SK-N-SH treated with all-trans-retinoic acid at 6 μM for 48 hours (cell line): ENCODE measurements at regions not wholly inside any gene's neighbourhood (a gene's known extent, or its start where the extent isn't known, plus 50 kb on each side); places are given as distances from the start of the nearest gene placed in this dataset.

Source experiments
- ARNTL ChIP-seq: fragments of 450-650 bp; formaldehyde crosslinking; IDR thresholded peaks from 2 replicates; pipeline ENCODE4 v1.5.0; 2020; ENCODE audit warnings: low read depth, mild to moderate bottlenecking, moderate library complexity, borderline replicate concordance
- ESRRG ChIP-seq: fragments of 250-450 bp; sonication (Bioruptor Pico); IDR thresholded peaks from 2 replicates; pipeline ENCODE4 v1.6.1; 2021; ENCODE audit warnings: mild to moderate bottlenecking
- GLIS3 ChIP-seq: fragments of 250-450 bp; sonication (Bioruptor Pico); IDR thresholded peaks from 2 replicates; pipeline ENCODE4 v1.5.0; 2020; ENCODE audit warnings: mild to moderate bottlenecking, moderate library complexity
- PPARA ChIP-seq: fragments of 250-450 bp; sonication (Bioruptor Pico); IDR thresholded peaks from 2 replicates; pipeline ENCODE4 v1.5.0; 2020; ENCODE audit warnings: mild to moderate bottlenecking, borderline replicate concordance
- TCF4 ChIP-seq: fragments of 250-450 bp; sonication (Bioruptor Pico); IDR thresholded peaks from 2 replicates; pipeline ENCODE4 v1.8.0; 2021; ENCODE audit warnings: mild to moderate bottlenecking, moderate library complexity, borderline replicate concordance
- ZC3H10 ChIP-seq: fragments of 250-450 bp; sonication (Bioruptor Pico); IDR thresholded peaks from 2 replicates; pipeline ENCODE4 v1.5.1; 2021; ENCODE audit warnings: mild to moderate bottlenecking, moderate library complexity
- ZFP3 ChIP-seq: fragments of 250-450 bp; sonication (Bioruptor Pico); IDR thresholded peaks from 2 replicates; pipeline ENCODE4 v1.5.0; 2020; ENCODE audit warnings: mild to moderate bottlenecking, moderate library complexity
- ZFP30 ChIP-seq: fragments of 450-650 bp; formaldehyde crosslinking; IDR thresholded peaks from 2 replicates; pipeline ENCODE4 v1.5.0; 2022; ENCODE audit warnings: mild to moderate bottlenecking, moderate library complexity
- ZNF565 ChIP-seq: fragments of 450-650 bp; formaldehyde crosslinking; conservative IDR thresholded peaks from 2 replicates; pipeline ENCODE4 v1.5.0; 2020; ENCODE audit warnings: low read depth, mild to moderate bottlenecking, moderate library complexity
- TF ChIP-seq, protein P1 (sequence below): fragments of 250-450 bp; sonication (Bioruptor Pico); IDR thresholded peaks from 2 replicates; pipeline ENCODE4 v1.8.0; 2020; ENCODE audit warnings: mild to moderate bottlenecking, moderate library complexity, borderline replicate concordance
- TF ChIP-seq, protein P2 (sequence below): fragments of 250-450 bp; sonication (Bioruptor Pico); IDR thresholded peaks from 2 replicates; pipeline ENCODE4 v1.5.1; 2020; ENCODE audit warnings: low read depth, mild to moderate bottlenecking, moderate library complexity
- TF ChIP-seq, protein P3 (sequence below): fragments of 250-450 bp; sonication (Bioruptor Pico); IDR thresholded peaks from 2 replicates; pipeline ENCODE4 v1.5.0; 2020; ENCODE audit warnings: mild to moderate bottlenecking, moderate library complexity

DNA sequence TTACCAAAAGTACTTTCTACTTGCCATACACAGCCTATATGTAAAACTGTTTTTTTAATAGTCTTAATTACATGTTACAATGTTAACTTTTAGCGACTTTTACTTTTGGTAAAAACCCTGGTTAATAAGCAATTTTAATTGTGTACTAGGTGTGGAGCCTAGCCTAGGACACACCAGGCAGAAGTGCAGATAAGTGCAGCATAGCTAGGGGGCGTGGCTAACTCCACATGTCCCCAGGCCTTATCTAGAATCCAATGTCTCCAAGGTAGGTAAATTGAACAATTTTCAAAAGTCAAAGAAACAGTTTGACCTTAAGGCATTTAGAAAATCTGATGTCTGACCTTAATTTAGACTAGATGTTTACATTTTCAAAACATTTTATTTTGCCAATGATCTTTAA, 858.7 kb downstream of the CCSER2 start:
- TF ChIP-seq ESRRG (CRISPR knock-in tag): no peak
- TF ChIP-seq GLIS3 (CRISPR knock-in tag): no peak
- TF ChIP-seq ZFP3: no peak
- TF ChIP-seq ZNF565: no peak
- TF ChIP-seq, protein P1, sequence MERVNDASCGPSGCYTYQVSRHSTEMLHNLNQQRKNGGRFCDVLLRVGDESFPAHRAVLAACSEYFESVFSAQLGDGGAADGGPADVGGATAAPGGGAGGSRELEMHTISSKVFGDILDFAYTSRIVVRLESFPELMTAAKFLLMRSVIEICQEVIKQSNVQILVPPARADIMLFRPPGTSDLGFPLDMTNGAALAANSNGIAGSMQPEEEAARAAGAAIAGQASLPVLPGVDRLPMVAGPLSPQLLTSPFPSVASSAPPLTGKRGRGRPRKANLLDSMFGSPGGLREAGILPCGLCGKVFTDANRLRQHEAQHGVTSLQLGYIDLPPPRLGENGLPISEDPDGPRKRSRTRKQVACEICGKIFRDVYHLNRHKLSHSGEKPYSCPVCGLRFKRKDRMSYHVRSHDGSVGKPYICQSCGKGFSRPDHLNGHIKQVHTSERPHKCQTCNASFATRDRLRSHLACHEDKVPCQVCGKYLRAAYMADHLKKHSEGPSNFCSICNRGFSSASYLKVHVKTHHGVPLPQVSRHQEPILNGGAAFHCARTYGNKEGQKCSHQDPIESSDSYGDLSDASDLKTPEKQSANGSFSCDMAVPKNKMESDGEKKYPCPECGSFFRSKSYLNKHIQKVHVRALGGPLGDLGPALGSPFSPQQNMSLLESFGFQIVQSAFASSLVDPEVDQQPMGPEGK (CRISPR knock-in tag): no peak
- TF ChIP-seq ARNTL (CRISPR knock-in tag): no peak
- no peak for TF ChIP-seq ZC3H10 (CRISPR knock-in tag)
- TF ChIP-seq, protein P2, sequence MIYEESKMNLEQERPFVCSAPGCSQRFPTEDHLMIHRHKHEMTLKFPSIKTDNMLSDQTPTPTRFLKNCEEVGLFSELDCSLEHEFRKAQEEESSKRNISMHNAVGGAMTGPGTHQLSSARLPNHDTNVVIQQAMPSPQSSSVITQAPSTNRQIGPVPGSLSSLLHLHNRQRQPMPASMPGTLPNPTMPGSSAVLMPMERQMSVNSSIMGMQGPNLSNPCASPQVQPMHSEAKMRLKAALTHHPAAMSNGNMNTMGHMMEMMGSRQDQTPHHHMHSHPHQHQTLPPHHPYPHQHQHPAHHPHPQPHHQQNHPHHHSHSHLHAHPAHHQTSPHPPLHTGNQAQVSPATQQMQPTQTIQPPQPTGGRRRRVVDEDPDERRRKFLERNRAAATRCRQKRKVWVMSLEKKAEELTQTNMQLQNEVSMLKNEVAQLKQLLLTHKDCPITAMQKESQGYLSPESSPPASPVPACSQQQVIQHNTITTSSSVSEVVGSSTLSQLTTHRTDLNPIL: no peak
- no peak for TF ChIP-seq ZFP30 (CRISPR knock-in tag)
- TF ChIP-seq, protein P3, sequence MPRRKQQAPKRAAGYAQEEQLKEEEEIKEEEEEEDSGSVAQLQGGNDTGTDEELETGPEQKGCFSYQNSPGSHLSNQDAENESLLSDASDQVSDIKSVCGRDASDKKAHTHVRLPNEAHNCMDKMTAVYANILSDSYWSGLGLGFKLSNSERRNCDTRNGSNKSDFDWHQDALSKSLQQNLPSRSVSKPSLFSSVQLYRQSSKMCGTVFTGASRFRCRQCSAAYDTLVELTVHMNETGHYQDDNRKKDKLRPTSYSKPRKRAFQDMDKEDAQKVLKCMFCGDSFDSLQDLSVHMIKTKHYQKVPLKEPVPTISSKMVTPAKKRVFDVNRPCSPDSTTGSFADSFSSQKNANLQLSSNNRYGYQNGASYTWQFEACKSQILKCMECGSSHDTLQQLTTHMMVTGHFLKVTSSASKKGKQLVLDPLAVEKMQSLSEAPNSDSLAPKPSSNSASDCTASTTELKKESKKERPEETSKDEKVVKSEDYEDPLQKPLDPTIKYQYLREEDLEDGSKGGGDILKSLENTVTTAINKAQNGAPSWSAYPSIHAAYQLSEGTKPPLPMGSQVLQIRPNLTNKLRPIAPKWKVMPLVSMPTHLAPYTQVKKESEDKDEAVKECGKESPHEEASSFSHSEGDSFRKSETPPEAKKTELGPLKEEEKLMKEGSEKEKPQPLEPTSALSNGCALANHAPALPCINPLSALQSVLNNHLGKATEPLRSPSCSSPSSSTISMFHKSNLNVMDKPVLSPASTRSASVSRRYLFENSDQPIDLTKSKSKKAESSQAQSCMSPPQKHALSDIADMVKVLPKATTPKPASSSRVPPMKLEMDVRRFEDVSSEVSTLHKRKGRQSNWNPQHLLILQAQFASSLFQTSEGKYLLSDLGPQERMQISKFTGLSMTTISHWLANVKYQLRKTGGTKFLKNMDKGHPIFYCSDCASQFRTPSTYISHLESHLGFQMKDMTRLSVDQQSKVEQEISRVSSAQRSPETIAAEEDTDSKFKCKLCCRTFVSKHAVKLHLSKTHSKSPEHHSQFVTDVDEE: no peak
- TF ChIP-seq PPARA (CRISPR knock-in tag): no peak
- no peak for TF ChIP-seq TCF4 (CRISPR knock-in tag)
